Trophoblast cell (in vitro differentiated cells and primary cell): ENCODE measurements at regions not wholly inside any gene's neighbourhood (a gene's known extent, or its start where the extent isn't known, plus 50 kb on each side); places are given as distances from the start of the nearest gene placed in this dataset.

Source experiments
- DNase-seq, 2 donors: peaks; one replicate each; pipeline ENCODE4 v3.0.0-alpha.2; 2016
- H2AFZ ChIP-seq: 2 replicates; pipeline ENCODE4 v1.6.1; 2013; ENCODE audit warnings: low read length, moderate library complexity, mild to moderate bottlenecking; ENCODE audit not compliant: insufficient read depth, poor library complexity
- H2AK5ac ChIP-seq: 2 replicates; pipeline ENCODE4 v1.6.1; 2013; ENCODE audit warnings: mild to moderate bottlenecking, low read length
- H2BK120ac ChIP-seq: 2 replicates; pipeline ENCODE4 v1.6.1; 2013; ENCODE audit warnings: low read length, mild to moderate bottlenecking, moderate library complexity; ENCODE audit not compliant: insufficient read depth, poor library complexity
- H2BK12ac ChIP-seq: 2 replicates; pipeline ENCODE4 v1.6.1; 2013; ENCODE audit warnings: mild to moderate bottlenecking, low read length, moderate library complexity
- H2BK5ac ChIP-seq: 2 replicates; pipeline ENCODE4 v1.6.1; 2013; ENCODE audit warnings: low read length, low read depth, moderate library complexity, mild to moderate bottlenecking; ENCODE audit not compliant: poor library complexity
- H3K14ac ChIP-seq: 2 replicates; pipeline ENCODE4 v1.6.1; 2013; ENCODE audit warnings: mild to moderate bottlenecking, low read length
- H3K18ac ChIP-seq: 2 replicates; pipeline ENCODE4 v1.6.1; 2013; ENCODE audit warnings: mild to moderate bottlenecking, low read length
- H3K23ac ChIP-seq: 2 replicates; pipeline ENCODE4 v1.6.1; 2013; ENCODE audit warnings: low read length
- H3K27ac ChIP-seq: 2 replicates; pipeline ENCODE4 v1.5.1; 2013; ENCODE audit warnings: low read depth, mild to moderate bottlenecking, inconsistent platforms, low read length, moderate library complexity
- H3K27me3 ChIP-seq: 2 replicates; pipeline ENCODE4 v1.6.1; 2013; ENCODE audit warnings: inconsistent platforms, mild to moderate bottlenecking, low read length, moderate library complexity; ENCODE audit not compliant: insufficient read depth
- H3K36me3 ChIP-seq, 2 experiments: 1 replicate in 1 of 2; 2 replicates in 1 of 2; pipeline ENCODE4 v1.6.1; 2013; ENCODE audit warnings: low read length in 2 of 2, mild to moderate bottlenecking in 2 of 2, moderate library complexity in 1 of 2; ENCODE audit not compliant: insufficient read depth in 2 of 2, control insufficient read depth in 1 of 2
- H3K4ac ChIP-seq: 2 replicates; pipeline ENCODE4 v1.6.1; 2013; ENCODE audit warnings: low read depth, mild to moderate bottlenecking, low read length, moderate library complexity
- H3K4me1 ChIP-seq, 2 experiments: 1 replicate in 1 of 2; 2 replicates in 1 of 2; pipeline ENCODE4 v1.6.1; 2013; ENCODE audit warnings: low read length in 2 of 2, mild to moderate bottlenecking in 2 of 2, moderate library complexity in 1 of 2; ENCODE audit not compliant: insufficient read depth in 2 of 2, control insufficient read depth in 1 of 2
- H3K4me2 ChIP-seq: 2 replicates; pipeline ENCODE4 v1.6.1; 2013; ENCODE audit warnings: inconsistent platforms, mild to moderate bottlenecking, low read length, moderate library complexity
- H3K4me3 ChIP-seq: 2 replicates; pipeline ENCODE4 v1.5.1; 2013; ENCODE audit warnings: mild to moderate bottlenecking, low read depth, low read length, inconsistent platforms
- H3K79me1 ChIP-seq: one replicate; pipeline ENCODE4 v1.6.1; 2013; ENCODE audit warnings: low read length
- H3K79me2 ChIP-seq: 2 replicates; pipeline ENCODE4 v1.6.1; 2013; ENCODE audit warnings: low read length, mild to moderate bottlenecking; ENCODE audit not compliant: control insufficient read depth, insufficient read depth, poor library complexity
- H3K9ac ChIP-seq: 2 replicates; pipeline ENCODE4 v1.6.1; 2013; ENCODE audit warnings: mild to moderate bottlenecking, low read length
- H3K9me3 ChIP-seq: 2 replicates; pipeline ENCODE4 v1.6.1; 2013; ENCODE audit warnings: low read depth, mild to moderate bottlenecking, control low read depth, inconsistent platforms, low read length; ENCODE audit not compliant: insufficient read depth
- H4K12ac ChIP-seq: 2 replicates; pipeline ENCODE4 v1.6.1; 2013; ENCODE audit warnings: low read depth, mild to moderate bottlenecking, low read length, moderate library complexity
- H4K8ac ChIP-seq: 2 replicates; pipeline ENCODE4 v1.6.1; 2013; ENCODE audit warnings: low read depth, mild to moderate bottlenecking, low read length, moderate library complexity
- H4K91ac ChIP-seq: one replicate; pipeline ENCODE4 v1.6.1; 2013; ENCODE audit warnings: low read depth, mild to moderate bottlenecking, low read length, moderate library complexity
- WGBS: extraction: QIAGEN DNeasy Blood & Tissue Kit; methylation state at CpG from one replicate; pipeline ENCODE4 v1.1.7; 2013; ENCODE audit warnings: missing lambda C conversion rate; ENCODE audit not compliant: insufficient read length, insufficient coverage; ENCODE audit errors: extremely low coverage; 5-methylcytosine and 5-hydroxymethylcytosine counted together

GRCh38 chrX:20542072-20542471 is 275.4 kb upstream of the RPS6KA3 start:
- no peak overlapping the region for H3K27ac ChIP-seq
- WGBS: no CpG with 5 or more reads among the region's 1 CpG

GRCh38 chrX:20538974-20539373 is 272.3 kb upstream of the RPS6KA3 start:
- no peak overlapping the region for H3K14ac ChIP-seq
- H3K18ac ChIP-seq: no peak overlapping the region
- H3K27me3 ChIP-seq: no peaks in the 10 kb centered on the region
- H2BK12ac ChIP-seq: no peak overlapping the region
- H3K36me3 ChIP-seq: no peaks in the 10 kb centered on the region
- H3K4me2 ChIP-seq: no peak overlapping the region
- no peak for DNase-seq
- H2BK120ac ChIP-seq: no peak overlapping the region
- H4K91ac ChIP-seq: no peak overlapping the region
- H3K79me2 ChIP-seq: no peaks in the 10 kb centered on the region
- H3K27ac ChIP-seq: no peak overlapping the region
- no peak overlapping the region for H4K8ac ChIP-seq
- H2AK5ac ChIP-seq: no peak overlapping the region
- no peak overlapping the region for H3K9ac ChIP-seq
- H3K79me1 ChIP-seq: no peaks in the 10 kb centered on the region
- no peaks in the 10 kb centered on the region for H3K4me1 ChIP-seq
- H4K12ac ChIP-seq: no peak overlapping the region
- H3K23ac ChIP-seq: no peak overlapping the region
- WGBS: no CpG with 5 or more reads among the region's 1 CpG
- H2AFZ ChIP-seq: no peak overlapping the region
- no peaks in the 10 kb centered on the region for H3K9me3 ChIP-seq
- no peak overlapping the region for H3K4me3 ChIP-seq
- no peak overlapping the region for H3K4ac ChIP-seq
- no peak overlapping the region for H2BK5ac ChIP-seq

More at GRCh38 chrX:20542072-20542471, 275.4 kb upstream of the RPS6KA3 start:
- H3K27me3 ChIP-seq: no peaks in the 10 kb centered on the region
- H3K79me1 ChIP-seq: no peaks in the 10 kb centered on the region
- no peaks in the 10 kb centered on the region for H3K9me3 ChIP-seq
- no peak for DNase-seq
- no peak overlapping the region for H2BK5ac ChIP-seq
- H3K36me3 ChIP-seq: no peaks in the 10 kb centered on the region
- no peak overlapping the region for H2AK5ac ChIP-seq
- H2BK120ac ChIP-seq: no peak overlapping the region
- H3K79me2 ChIP-seq: no peaks in the 10 kb centered on the region
- no peak overlapping the region for H2AFZ ChIP-seq
- H4K12ac ChIP-seq: no peak overlapping the region
- H3K4me3 ChIP-seq: no peak overlapping the region
- no peak overlapping the region for H3K4me2 ChIP-seq
- no peak overlapping the region for H4K8ac ChIP-seq
- no peak overlapping the region for H2BK12ac ChIP-seq
- H3K14ac ChIP-seq: no peak overlapping the region
- H4K91ac ChIP-seq: no peak overlapping the region
- H3K18ac ChIP-seq: no peak overlapping the region
- no peak overlapping the region for H3K4ac ChIP-seq
- no peak overlapping the region for H3K23ac ChIP-seq
- H3K4me1 ChIP-seq: no peaks in the 10 kb centered on the region
- H3K9ac ChIP-seq: no peak overlapping the region

- DNase-seq: peak in 1 of 2 donors; percentile 42
- Histone ChIP-seq H3K36me3 (no peaks in the 10 kb centered on the region), H2AK5ac (no peak overlapping the region), H3K23ac (no peak overlapping the region), H3K27me3 (no peaks in the 10 kb centered on the region), H2BK12ac (no peak overlapping the region), H4K12ac (no peak overlapping the region), H3K4me2 (no peak overlapping the region), H3K79me2 (no peaks in the 10 kb centered on the region), H4K91ac (no peak overlapping the region), H3K14ac (no peak overlapping the region), H2AFZ (no peak overlapping the region), H3K27ac (no peak overlapping the region), H3K4me3 (no peak overlapping the region), H3K18ac (no peak overlapping the region), H3K9me3 (no peaks in the 10 kb centered on the region), H2BK5ac (no peak overlapping the region), H3K9ac (no peak overlapping the region), H3K4ac (no peak overlapping the region), H4K8ac (no peak overlapping the region), H3K79me1 (no peaks in the 10 kb centered on the region), H3K4me1 (peaks cover 4 to 6% of the 10 kb centered on the region in 2 experiments), H2BK120ac (no peak overlapping the region)
- WGBS: no CpG with 5 or more reads among the region's 4 CpGs
These were observed 265.0 kb upstream of the RPS6KA3 start for GRCh38 chrX:20531667-20532066.

- Histone ChIP-seq H3K14ac (no peak overlapping the region), H3K36me3 (no peaks in the 10 kb centered on the region), H3K79me1 (no peaks in the 10 kb centered on the region), H4K91ac (no peak overlapping the region), H2BK12ac (no peak overlapping the region), H3K9ac (no peak overlapping the region), H2AFZ (no peak overlapping the region), H3K4me1 (peaks cover 4 to 6% of the 10 kb centered on the region in 2 experiments), H3K9me3 (no peaks in the 10 kb centered on the region), H2BK5ac (no peak overlapping the region), H3K18ac (no peak overlapping the region), H3K27me3 (no peaks in the 10 kb centered on the region), H3K4ac (no peak overlapping the region), H3K23ac (no peak overlapping the region), H4K8ac (no peak overlapping the region), H3K4me3 (no peak overlapping the region), H2AK5ac (no peak overlapping the region), H3K79me2 (no peaks in the 10 kb centered on the region), H2BK120ac (no peak overlapping the region), H4K12ac (no peak overlapping the region), H3K27ac (no peak overlapping the region), H3K4me2 (peak overlapping the region; percentile 50)
- no CpG with 5 or more reads among the region's 9 CpGs for WGBS
- DNase-seq: peak; percentile 30 to 79
These were observed 263.8 kb upstream of the RPS6KA3 start for GRCh38 chrX:20530406-20530921.
